SU-DHL-6 (cell line): ENCODE measurements at regions not wholly inside any gene's neighbourhood (a gene's known extent, or its start where the extent isn't known, plus 50 kb on each side); places are given as distances from the start of the nearest gene placed in this dataset.
"Not testable (repeated sequence)": the region's sequence is repeated elsewhere in the genome, so short reads cannot be mapped to it uniquely, and the experiment has no call there.

Experiments used
- H2AFZ ChIP-seq: fragments of 200-600 bp; sonication (generic); 2 replicates; pipeline ENCODE4 v1.6.1; 2014; ENCODE audit warnings: low read depth, mild to moderate bottlenecking, moderate library complexity, mixed read lengths, antibody characterized with exemption, low read length; ENCODE audit not compliant: severe bottlenecking
- H3F3A ChIP-seq: fragments of 200-600 bp; shearing (Covaris generic); 2 replicates; pipeline ENCODE4 v1.6.0; 2016; ENCODE audit warnings: antibody characterized with exemption, mild to moderate bottlenecking; ENCODE audit not compliant: insufficient read depth
- H3K27ac ChIP-seq: fragments of 200-600 bp; sonication (generic); 2 replicates; pipeline ENCODE4 v1.5.1; 2016; ENCODE audit warnings: low read depth, mild to moderate bottlenecking, low read length, moderate library complexity, mixed read lengths
- H3K27me3 ChIP-seq: fragments of 200-600 bp; sonication (generic), shearing (Covaris generic); 2 replicates; pipeline ENCODE4 v1.6.0; 2014; ENCODE audit warnings: mild to moderate bottlenecking, low read length
- H3K36me3 ChIP-seq: fragments of 200-600 bp; sonication (generic); 2 replicates; pipeline ENCODE4 v1.6.1; 2014; ENCODE audit warnings: mild to moderate bottlenecking, low read length, mixed read lengths
- H3K4me2 ChIP-seq: fragments of 300-600, 200-600 bp; shearing (Covaris generic), sonication (generic); 2 replicates; pipeline ENCODE4 v1.6.0; 2014; ENCODE audit warnings: low read length, low read depth, mild to moderate bottlenecking; ENCODE audit not compliant: poor library complexity, severe bottlenecking
- H3K4me3 ChIP-seq: fragments of 200-600 bp; sonication (generic); 2 replicates; pipeline ENCODE4 v1.5.1; 2014; ENCODE audit warnings: antibody characterized with exemption, low read length, mild to moderate bottlenecking, mixed read lengths; ENCODE audit not compliant: insufficient read depth, poor library complexity, severe bottlenecking
- H3K79me2 ChIP-seq: fragments of 200-600 bp; sonication (generic); 2 replicates; pipeline ENCODE4 v1.6.1; 2014; ENCODE audit warnings: mild to moderate bottlenecking, low read length, moderate library complexity; ENCODE audit not compliant: insufficient read depth
- H3K9ac ChIP-seq: fragments of 200-600 bp; sonication (generic); 2 replicates; pipeline ENCODE4 v1.7.0; 2014; ENCODE audit warnings: mild to moderate bottlenecking, low read length
- H3K9me2 ChIP-seq: fragments of 200-600 bp; sonication (generic); replicated peaks from 2 replicates; pipeline ENCODE4 v1.6.1; 2014; ENCODE audit warnings: low read length; ENCODE audit not compliant: insufficient read depth
- H3K9me3 ChIP-seq: fragments of 200-600 bp; sonication (generic); 2 replicates; pipeline ENCODE4 v1.6.1; 2014; ENCODE audit warnings: low read length, mixed read lengths; ENCODE audit not compliant: insufficient read depth
- H4K20me1 ChIP-seq: fragments of 200-600 bp; sonication (generic); 2 replicates; pipeline ENCODE4 v1.6.1; 2014; ENCODE audit warnings: low read depth, mild to moderate bottlenecking, antibody characterized with exemption, low read length, moderate library complexity, mixed read lengths
- CTCF ChIP-seq: fragments of 200-600 bp; sonication (generic); IDR thresholded peaks from one replicate; pipeline ENCODE4 v1.5.1; 2017; ENCODE audit warnings: antibody characterized with exemption, mild to moderate bottlenecking, low read length, moderate library complexity; ENCODE audit not compliant: insufficient read depth, poor library complexity, severe bottlenecking
- EZH2phosphoT487 ChIP-seq: fragments of 200-600 bp; sonication (generic), shearing (Covaris generic); conservative IDR thresholded peaks from 2 replicates; pipeline ENCODE4 v1.6.1; 2018; ENCODE audit warnings: mild to moderate bottlenecking, antibody characterized with exemption, low read length, moderate library complexity, mixed read lengths

GRCh38 chr5:112586596-112587062 lies 151.1 kb upstream of the APC start:
- no peak overlapping the region for H3K4me3 ChIP-seq
- H2AFZ ChIP-seq, result no peak overlapping the region
- no peaks in the 10 kb centered on the region for H3F3A ChIP-seq
- H3K27me3 ChIP-seq, result no peaks in the 10 kb centered on the region
- H3K4me2 ChIP-seq, result no peak overlapping the region
- no peak overlapping the region for H3K9ac ChIP-seq
- H3K9me3 ChIP-seq, result no peaks in the 10 kb centered on the region
- H3K36me3 ChIP-seq, result no peaks in the 10 kb centered on the region
- H3K9me2 ChIP-seq, result no peaks in the 10 kb centered on the region
- no peaks in the 10 kb centered on the region for H3K79me2 ChIP-seq
- no peaks in the 10 kb centered on the region for H4K20me1 ChIP-seq
- no peak for TF ChIP-seq EZH2phosphoT487
- no peak for TF ChIP-seq CTCF
- H3K27ac ChIP-seq, result no peak overlapping the region

- H3K27me3 ChIP-seq, H3F3A ChIP-seq, H3K9me3 ChIP-seq, H3K27ac ChIP-seq, H3K4me2 ChIP-seq, H3K36me3 ChIP-seq, H2AFZ ChIP-seq, H3K9ac ChIP-seq, H3K9me2 ChIP-seq, H4K20me1 ChIP-seq, H3K79me2 ChIP-seq, H3K4me3 ChIP-seq: not testable (repeated sequence)
Measured at GRCh38 chr5:112590858-112591257, 146.8 kb upstream of the APC start.

GRCh38 chr5:112594095-112594850 lies 143.4 kb upstream of the APC start:
- H3K9me2 ChIP-seq, result no peaks in the 10 kb centered on the region
- H3K9me3 ChIP-seq, result no peaks in the 10 kb centered on the region
- H2AFZ ChIP-seq, result no peak overlapping the region
- H3K4me2 ChIP-seq, result no peak overlapping the region
- TF ChIP-seq EZH2phosphoT487, result no peak
- TF ChIP-seq CTCF, result no peak
- H3K36me3 ChIP-seq, result no peaks in the 10 kb centered on the region
- H4K20me1 ChIP-seq, result no peaks in the 10 kb centered on the region
- no peak overlapping the region for H3K9ac ChIP-seq
- H3K27me3 ChIP-seq, result no peaks in the 10 kb centered on the region
- no peak overlapping the region for H3K4me3 ChIP-seq
- no peaks in the 10 kb centered on the region for H3K79me2 ChIP-seq
- no peaks in the 10 kb centered on the region for H3F3A ChIP-seq
- no peak overlapping the region for H3K27ac ChIP-seq

- Histone ChIP-seq H3K27ac (no peak overlapping the region), H3K36me3 (no peaks in the 10 kb centered on the region), H3K27me3 (no peaks in the 10 kb centered on the region), H2AFZ (no peak overlapping the region), H3K9ac (no peak overlapping the region), H3K4me3 (no peak overlapping the region), H3F3A (no peaks in the 10 kb centered on the region), H3K9me3 (no peaks in the 10 kb centered on the region), H3K4me2 (no peak overlapping the region), H3K9me2 (no peaks in the 10 kb centered on the region), H4K20me1 (no peaks in the 10 kb centered on the region), H3K79me2 (no peaks in the 10 kb centered on the region)
- TF ChIP-seq CTCF (no peak), EZH2phosphoT487 (no peak)
Measured at GRCh38 chr5:112594941-112595340, 142.7 kb upstream of the APC start.
